Smooth muscle cell (in vitro differentiated cells): ENCODE measurements at regions not wholly inside any gene's neighbourhood (a gene's known extent, or its start where the extent isn't known, plus 50 kb on each side); places are given as distances from the start of the nearest gene placed in this dataset.

Experiments
- DNase-seq: peaks from one replicate; lab custom pipeline; 2025; ENCODE audit not compliant: unreplicated experiment; lab: John Stamatoyannopoulos, UW
- H2AFZ ChIP-seq: fragments of 200-600 bp; sonication (generic); 2 replicates; pipeline ENCODE4 v1.6.0; 2016; ENCODE audit warnings: antibody characterized with exemption, low read depth, mild to moderate bottlenecking
- H3F3A ChIP-seq: fragments of 200-600 bp; sonication (generic); 2 replicates; pipeline ENCODE4 v1.6.0; 2017; ENCODE audit warnings: antibody characterized with exemption, low read depth
- H3K27ac ChIP-seq: fragments of 200-600 bp; sonication (generic); 2 replicates; pipeline ENCODE4 v1.5.1; 2016; ENCODE audit warnings: low read depth, mild to moderate bottlenecking
- H3K27me3 ChIP-seq: fragments of 200-600 bp; sonication (generic); 2 replicates; pipeline ENCODE4 v1.6.1; 2016; ENCODE audit warnings: low read depth, mild to moderate bottlenecking
- H3K36me3 ChIP-seq: fragments of 200-600 bp; sonication (generic); 2 replicates; pipeline ENCODE4 v1.5.1; 2016; ENCODE audit warnings: low read depth
- H3K4me1 ChIP-seq: fragments of 200-600 bp; sonication (generic); 2 replicates; pipeline ENCODE4 v1.5.1; 2016; ENCODE audit warnings: low read depth
- H3K4me2 ChIP-seq: fragments of 200-600 bp; sonication (generic); 2 replicates; pipeline ENCODE4 v1.6.0; 2016; ENCODE audit warnings: mild to moderate bottlenecking
- H3K4me3 ChIP-seq: fragments of 200-600 bp; sonication (generic); 2 replicates; pipeline ENCODE4 v1.5.1; 2016; ENCODE audit warnings: mild to moderate bottlenecking
- H3K79me2 ChIP-seq: fragments of 200-600 bp; sonication (generic); 2 replicates; pipeline ENCODE4 v1.6.0; 2016; ENCODE audit warnings: low read depth, mild to moderate bottlenecking
- H3K9ac ChIP-seq: fragments of 200-600 bp; sonication (generic); 2 replicates; pipeline ENCODE4 v1.6.0; 2016; ENCODE audit warnings: low read depth
- H3K9me3 ChIP-seq: fragments of 200-600 bp; sonication (generic); replicated peaks from 2 replicates; pipeline ENCODE4 v1.5.1; 2016; ENCODE audit warnings: low read depth
- H4K20me1 ChIP-seq: fragments of 200-600 bp; sonication (generic); 2 replicates; pipeline ENCODE4 v1.6.0; 2016; ENCODE audit warnings: low read depth
- WGBS: methylation state at CpG from one replicate; pipeline ENCODE4 v1.1.7; 2016; ENCODE audit warnings: low lambda C conversion rate; 5-methylcytosine and 5-hydroxymethylcytosine counted together
- TF ChIP-seq, protein P1 (sequence below): fragments of 200-600 bp; sonication (generic); IDR thresholded peaks from 2 replicates; pipeline ENCODE4 v1.5.1; 2017; ENCODE audit warnings: borderline replicate concordance, mild to moderate bottlenecking, antibody characterized with exemption; ENCODE audit not compliant: insufficient read depth, poor library complexity, severe bottlenecking

DNA sequence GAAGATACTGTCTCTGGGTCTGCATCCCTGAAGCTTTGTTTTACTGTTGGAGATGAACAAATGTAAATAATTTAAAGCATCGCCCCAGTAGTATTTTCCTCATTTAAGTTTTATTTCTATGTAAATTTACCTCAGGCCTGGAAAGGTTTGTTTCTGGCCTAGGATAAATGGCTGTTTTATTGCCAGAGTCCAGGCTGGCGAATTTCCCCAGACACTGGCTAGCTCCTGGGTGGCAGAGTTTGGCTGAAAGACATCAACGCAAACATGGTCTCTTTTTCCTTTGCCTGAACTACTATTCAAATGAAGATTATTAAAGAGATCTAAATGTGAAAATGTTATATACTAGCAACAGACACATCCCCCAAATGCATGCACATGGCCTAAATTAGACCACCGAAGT lies 136.7 kb upstream of the SESN3 start:
- Histone ChIP-seq H4K20me1 (no peaks in the 10 kb centered on the region), H3K79me2 (no peaks in the 10 kb centered on the region), H3K9me3 (no peaks in the 10 kb centered on the region), H3K4me2 (no peak overlapping the region), H3F3A (peaks cover 11% of the 10 kb centered on the region), H3K27me3 (no peaks in the 10 kb centered on the region), H3K4me3 (no peak overlapping the region), H3K4me1 (peaks cover 24% of the 10 kb centered on the region), H3K9ac (no peak overlapping the region), H2AFZ (no peak overlapping the region), H3K36me3 (no peaks in the 10 kb centered on the region), H3K27ac (no peak overlapping the region)
- 49% methylated on average over 4 of the region's 4 CpGs for WGBS
- TF ChIP-seq, protein P1, sequence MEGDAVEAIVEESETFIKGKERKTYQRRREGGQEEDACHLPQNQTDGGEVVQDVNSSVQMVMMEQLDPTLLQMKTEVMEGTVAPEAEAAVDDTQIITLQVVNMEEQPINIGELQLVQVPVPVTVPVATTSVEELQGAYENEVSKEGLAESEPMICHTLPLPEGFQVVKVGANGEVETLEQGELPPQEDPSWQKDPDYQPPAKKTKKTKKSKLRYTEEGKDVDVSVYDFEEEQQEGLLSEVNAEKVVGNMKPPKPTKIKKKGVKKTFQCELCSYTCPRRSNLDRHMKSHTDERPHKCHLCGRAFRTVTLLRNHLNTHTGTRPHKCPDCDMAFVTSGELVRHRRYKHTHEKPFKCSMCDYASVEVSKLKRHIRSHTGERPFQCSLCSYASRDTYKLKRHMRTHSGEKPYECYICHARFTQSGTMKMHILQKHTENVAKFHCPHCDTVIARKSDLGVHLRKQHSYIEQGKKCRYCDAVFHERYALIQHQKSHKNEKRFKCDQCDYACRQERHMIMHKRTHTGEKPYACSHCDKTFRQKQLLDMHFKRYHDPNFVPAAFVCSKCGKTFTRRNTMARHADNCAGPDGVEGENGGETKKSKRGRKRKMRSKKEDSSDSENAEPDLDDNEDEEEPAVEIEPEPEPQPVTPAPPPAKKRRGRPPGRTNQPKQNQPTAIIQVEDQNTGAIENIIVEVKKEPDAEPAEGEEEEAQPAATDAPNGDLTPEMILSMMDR: no peak
- no peak for DNase-seq

DNA sequence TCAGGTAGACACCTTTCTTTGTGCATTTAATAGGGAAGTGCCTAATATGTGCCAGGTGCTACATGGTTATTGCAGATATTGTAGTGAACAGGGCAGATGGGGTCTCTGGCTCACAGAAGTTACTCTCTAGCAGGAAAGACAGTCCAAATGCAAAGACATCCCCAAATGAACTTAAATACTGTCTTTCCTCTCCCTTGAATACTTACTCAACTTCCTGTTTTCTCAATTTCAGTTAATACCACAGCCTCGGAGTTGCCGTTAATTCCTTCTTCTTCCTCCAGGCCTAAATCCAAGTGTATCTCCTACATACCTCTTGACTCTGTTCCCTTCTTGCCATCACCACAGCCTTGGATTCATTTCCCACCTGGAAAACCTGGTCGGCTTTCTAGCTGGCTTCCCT lies 134.3 kb upstream of the SESN3 start:
- TF ChIP-seq, protein P1: no peak
- Histone ChIP-seq H3K27ac (no peak overlapping the region), H4K20me1 (no peaks in the 10 kb centered on the region), H3F3A (peaks cover 11% of the 10 kb centered on the region), H3K79me2 (no peaks in the 10 kb centered on the region), H3K36me3 (no peaks in the 10 kb centered on the region), H3K4me2 (peak overlapping the region; percentile 64), H2AFZ (no peak overlapping the region), H3K9me3 (no peaks in the 10 kb centered on the region), H3K9ac (no peak overlapping the region), H3K4me1 (peaks cover 35% of the 10 kb centered on the region), H3K4me3 (no peak overlapping the region), H3K27me3 (no peaks in the 10 kb centered on the region)
- 50% methylated on average over 3 of the region's 3 CpGs for WGBS
- DNase-seq: no peak

DNA sequence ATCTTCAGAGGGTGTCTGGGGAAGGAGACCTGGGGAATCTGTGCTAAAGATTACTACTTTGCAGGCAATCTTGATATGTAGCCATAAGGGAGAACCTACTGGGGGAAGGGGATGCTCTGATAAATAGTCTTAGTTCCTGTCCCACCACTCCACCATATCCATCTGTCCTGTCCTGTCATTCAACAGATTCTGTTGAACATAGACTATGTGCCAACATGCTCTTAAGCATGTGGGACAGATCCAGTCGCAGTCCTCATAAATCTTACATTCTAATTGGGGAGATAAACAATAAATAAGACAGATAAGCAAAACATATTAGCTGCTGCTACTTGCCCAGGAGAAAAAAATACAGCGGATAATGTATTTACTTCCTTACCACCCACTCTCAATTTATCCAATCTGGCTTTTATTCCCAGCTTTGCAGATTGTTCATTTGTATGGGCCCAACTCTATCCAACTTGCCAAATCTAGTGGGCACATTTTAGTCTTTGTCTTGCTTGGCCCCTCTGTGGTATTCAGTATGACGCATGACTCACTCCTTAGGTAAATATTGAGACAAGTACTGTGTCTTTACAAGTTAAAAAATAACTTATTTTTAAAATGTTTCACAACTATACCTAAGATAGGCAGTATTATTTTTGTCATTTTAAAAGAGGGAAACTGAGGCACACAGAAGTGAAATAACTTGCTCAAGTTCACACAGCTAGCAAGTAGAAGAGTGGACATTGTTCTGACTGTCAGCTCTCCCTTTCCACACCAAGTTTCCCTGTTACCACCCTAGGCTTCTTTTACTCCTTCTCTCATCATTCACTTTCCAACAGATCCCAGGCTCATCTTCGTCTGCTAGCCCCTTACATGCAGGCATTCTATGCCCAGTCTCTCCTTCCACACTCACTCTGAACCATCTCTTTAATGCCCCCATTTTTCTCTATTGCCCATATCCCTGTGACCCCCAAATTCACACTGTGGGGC lies 133.6 kb upstream of the SESN3 start:
- Histone ChIP-seq H3K4me1 (peaks cover 42% of the 10 kb centered on the region), H3K4me3 (no peak overlapping the region), H4K20me1 (no peaks in the 10 kb centered on the region), H3K4me2 (peak overlapping the region; percentile 64), H3K27me3 (no peaks in the 10 kb centered on the region), H3F3A (peaks cover 14% of the 10 kb centered on the region), H3K36me3 (no peaks in the 10 kb centered on the region), H3K9me3 (no peaks in the 10 kb centered on the region), H3K9ac (no peak overlapping the region), H3K27ac (no peak overlapping the region), H2AFZ (no peak overlapping the region), H3K79me2 (no peaks in the 10 kb centered on the region)
- TF ChIP-seq, protein P1: no peak
- WGBS: 63% methylated on average over 4 of the region's 4 CpGs
- DNase-seq: no peak
